RWPE1 (cell line): ENCODE measurements at regions not wholly inside any gene's neighbourhood (a gene's known extent, or its start where the extent isn't known, plus 50 kb on each side); places are given as distances from the start of the nearest gene placed in this dataset.

Experiments
- CTCF ChIA-PET: fragments of 350-600 bp; sonication (Branson Sonifier 250); formaldehyde crosslinking; extraction: SDS; loops from one replicate; lab custom pipeline; 2021; lab: Yijun Ruan, JAX
- POLR2A ChIA-PET: fragments of 400-600 bp; formaldehyde crosslinking; extraction: SDS; loops from one replicate; lab custom pipeline; 2020; ENCODE audit warnings: antibody characterized with exemption; ENCODE audit not compliant: low non-redundant PET; lab: Yijun Ruan, JAX
- DNase-seq: peaks from one replicate; pipeline ENCODE4 v3.0.0; 2012; ENCODE audit warnings: low spot score
- H3K27ac ChIP-seq: fragments of 450-650 bp; 2 replicates; pipeline ENCODE4 v1.5.1; 2017
- TF ChIP-seq, protein P1 (sequence below): fragments of 450-650 bp; conservative IDR thresholded peaks from 2 replicates; pipeline ENCODE4 v1.5.1; 2017; ENCODE audit warnings: low read depth, mild to moderate bottlenecking

DNA sequence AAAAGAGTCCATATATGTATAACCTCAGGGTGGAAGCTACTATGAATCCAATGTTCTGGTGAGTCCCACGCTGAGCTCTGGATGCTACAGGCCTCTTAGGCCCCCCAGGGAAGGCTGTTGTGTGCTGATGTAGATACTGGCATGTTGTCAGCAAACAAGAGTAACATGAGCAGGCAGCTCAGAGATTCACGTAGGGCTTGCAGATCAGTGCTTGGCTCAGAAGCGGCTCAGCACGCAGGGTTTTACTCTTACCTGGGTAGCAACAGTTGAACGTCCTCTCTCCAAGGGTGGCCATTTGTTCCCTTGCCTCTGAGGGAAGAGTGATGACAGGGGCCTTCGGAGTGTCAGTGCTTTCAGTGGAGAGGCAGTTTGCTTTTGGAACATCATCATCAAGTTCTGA is 93.4 kb downstream of the ZFP64 start:
- ChIA-PET POLR2A (no interaction called here), CTCF (interaction anchor here (0.5 to 1.0 kb wide), 4 partner anchors 15 to 397 kb away, joined by 3 to 8 read pairs (median 3); no protein-coding TSS in a partner anchor)
- TF ChIP-seq, protein P1, sequence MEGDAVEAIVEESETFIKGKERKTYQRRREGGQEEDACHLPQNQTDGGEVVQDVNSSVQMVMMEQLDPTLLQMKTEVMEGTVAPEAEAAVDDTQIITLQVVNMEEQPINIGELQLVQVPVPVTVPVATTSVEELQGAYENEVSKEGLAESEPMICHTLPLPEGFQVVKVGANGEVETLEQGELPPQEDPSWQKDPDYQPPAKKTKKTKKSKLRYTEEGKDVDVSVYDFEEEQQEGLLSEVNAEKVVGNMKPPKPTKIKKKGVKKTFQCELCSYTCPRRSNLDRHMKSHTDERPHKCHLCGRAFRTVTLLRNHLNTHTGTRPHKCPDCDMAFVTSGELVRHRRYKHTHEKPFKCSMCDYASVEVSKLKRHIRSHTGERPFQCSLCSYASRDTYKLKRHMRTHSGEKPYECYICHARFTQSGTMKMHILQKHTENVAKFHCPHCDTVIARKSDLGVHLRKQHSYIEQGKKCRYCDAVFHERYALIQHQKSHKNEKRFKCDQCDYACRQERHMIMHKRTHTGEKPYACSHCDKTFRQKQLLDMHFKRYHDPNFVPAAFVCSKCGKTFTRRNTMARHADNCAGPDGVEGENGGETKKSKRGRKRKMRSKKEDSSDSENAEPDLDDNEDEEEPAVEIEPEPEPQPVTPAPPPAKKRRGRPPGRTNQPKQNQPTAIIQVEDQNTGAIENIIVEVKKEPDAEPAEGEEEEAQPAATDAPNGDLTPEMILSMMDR, result no peak
- H3K27ac ChIP-seq, result no peak overlapping the region
- no peak for DNase-seq

GRCh38 chr20:52096117-52096516 is 95.5 kb downstream of the ZFP64 start:
- CTCF ChIA-PET, result interaction anchor here (0.9 to 1.0 kb wide), 2 partner anchors 10 to 15 kb away, joined by 3 read pairs; no protein-coding TSS in a partner anchor
- TF ChIP-seq, protein P1, result no peak
- POLR2A ChIA-PET, result no interaction called here

DNA sequence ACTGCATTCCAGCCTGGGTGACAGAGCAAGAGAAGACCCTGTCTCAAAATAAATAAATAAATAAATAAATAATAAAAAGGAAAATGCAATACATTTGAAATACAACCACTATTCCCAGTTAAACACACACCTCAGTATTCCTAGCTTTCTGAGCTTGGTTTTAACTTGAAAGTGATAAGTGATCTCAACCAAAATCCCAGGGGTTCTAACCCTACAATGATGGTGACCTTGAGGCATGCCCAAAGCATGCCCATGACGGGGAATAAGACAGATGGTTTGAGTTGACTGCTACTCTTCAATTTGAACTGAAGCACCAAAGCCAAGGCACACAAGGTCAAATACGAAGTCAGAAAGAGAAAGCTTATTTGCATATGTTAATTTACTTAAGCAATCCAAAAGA is 96.9 kb downstream of the ZFP64 start:
- TF ChIP-seq, protein P1, result no peak
- CTCF ChIA-PET, result interaction anchor here (0.5 to 1.9 kb wide), 2 partner anchors 11 to 129 kb away, joined by 3 to 6 read pairs; no protein-coding TSS in a partner anchor
- no peak for DNase-seq
- H3K27ac ChIP-seq, result no peak overlapping the region
- POLR2A ChIA-PET, result interaction anchor here (0.6 kb wide), 2 partner anchors 73 to 749 kb away, joined by 3 to 11 read pairs; no protein-coding TSS in a partner anchor

More at GRCh38 chr20:52096117-52096516, 95.5 kb downstream of the ZFP64 start:
- no peak overlapping the region for H3K27ac ChIP-seq
- no peak for DNase-seq

GRCh38 chr20:52093575-52093974 is 98.0 kb downstream of the ZFP64 start:
- DNase-seq, result no peak
- POLR2A ChIA-PET, result no interaction called here
- CTCF ChIA-PET, result interaction anchor here (1.9 kb wide), 1 partner anchor 10 kb away, joined by 6 read pairs; no protein-coding TSS in a partner anchor
- TF ChIP-seq, protein P1, result no peak
- no peak overlapping the region for H3K27ac ChIP-seq

GRCh38 chr20:52090035-52090434 is 101.5 kb downstream of the ZFP64 start:
- ChIA-PET POLR2A (no interaction called here), CTCF (interaction anchor here (0.6 kb wide), 2 partner anchors 15 to 590 kb away, joined by 3 read pairs; no protein-coding TSS in a partner anchor)
- H3K27ac ChIP-seq, result no peak overlapping the region
- DNase-seq, result no peak
- TF ChIP-seq, protein P1, result no peak

GRCh38 chr20:52087471-52087870 is 104.1 kb downstream of the ZFP64 start:
- TF ChIP-seq, protein P1, result no peak
- ChIA-PET POLR2A (no interaction called here), CTCF (interaction anchor here (0.5 to 1.0 kb wide), 6 partner anchors 28 to 526 kb away, joined by 3 to 6 read pairs (median 4); no protein-coding TSS in a partner anchor)
- no peak overlapping the region for H3K27ac ChIP-seq
- no peak for DNase-seq
